WTC11 (cell line): ENCODE measurements at regions not wholly inside any gene's neighbourhood (a gene's known extent, or its start where the extent isn't known, plus 50 kb on each side); places are given as distances from the start of the nearest gene placed in this dataset.

ENCODE experiments used
- ATAC-seq: fragments of 200-7000 bp; cut with Tn5 transposase; 2 replicates; pipeline ENCODE4 v1.10.0; 2021; ENCODE audit warnings: mild to moderate bottlenecking, moderate library complexity
- CTCF ChIA-PET: fragments of 300-600 bp; sonication (Branson Sonifier 250); formaldehyde crosslinking; loops from one replicate; lab custom pipeline; 2021; ENCODE audit warnings: antibody characterized with exemption; lab: Charles Lee
- POLR2A ChIA-PET: fragments of 350-600 bp; sonication (Branson Sonifier 250); formaldehyde crosslinking; loops from one replicate; lab custom pipeline; 2021; ENCODE audit warnings: antibody characterized with exemption; lab: Charles Lee
- DNase-seq: peaks from one replicate; pipeline ENCODE4 v3.0.0; 2021; ENCODE audit warnings: low spot score
- H3K27ac Mint-ChIP-seq: 2 replicates; pipeline ENCODE4 v1.8.0; 2021; ENCODE audit warnings: mixed read lengths
- H3K27me3 Mint-ChIP-seq: 2 replicates; pipeline ENCODE4 v1.8.0; 2021; ENCODE audit warnings: low read depth, mild to moderate bottlenecking, moderate library complexity, mixed read lengths
- H3K36me3 Mint-ChIP-seq: 2 replicates; pipeline ENCODE4 v1.8.0; 2021; ENCODE audit warnings: mixed read lengths
- H3K4me1 Mint-ChIP-seq: 2 replicates; pipeline ENCODE4 v1.8.0; 2022; ENCODE audit warnings: mixed read lengths
- H3K4me3 Mint-ChIP-seq: 2 replicates; pipeline ENCODE4 v1.8.0; 2021; ENCODE audit warnings: mild to moderate bottlenecking, moderate library complexity, mixed read lengths
- H3K9me3 Mint-ChIP-seq: 2 replicates; pipeline ENCODE4 v1.8.0; 2021; ENCODE audit warnings: mixed read lengths
- E2F1 ChIP-seq: sonication (generic); formaldehyde crosslinking; IDR thresholded peaks from 2 replicates; pipeline ENCODE4 v1.8.0; 2022; ENCODE audit warnings: mild to moderate bottlenecking, missing genetic modification reagents
- EMX1 ChIP-seq: fragments of 250-450 bp; sonication (Bioruptor Pico); IDR thresholded peaks from 2 replicates; pipeline ENCODE4 v1.8.0; 2021; ENCODE audit warnings: mild to moderate bottlenecking
- ETV6 ChIP-seq: sonication (generic); formaldehyde crosslinking; IDR thresholded peaks from 2 replicates; pipeline ENCODE4 v1.8.1; 2022; ENCODE audit warnings: mild to moderate bottlenecking, missing genetic modification reagents
- FOXK1 ChIP-seq: sonication (generic); formaldehyde crosslinking; IDR thresholded peaks from 2 replicates; pipeline ENCODE4 v1.8.0; 2022; ENCODE audit warnings: mild to moderate bottlenecking, moderate library complexity, missing genetic modification reagents
- GRHL2 ChIP-seq: fragments of 250-450 bp; sonication (Bioruptor Pico); IDR thresholded peaks from 2 replicates; pipeline ENCODE4 v1.8.0; 2022; ENCODE audit warnings: mild to moderate bottlenecking, moderate library complexity; ENCODE audit not compliant: insufficient replicate concordance, severe bottlenecking
- IRF2 ChIP-seq: sonication (generic); formaldehyde crosslinking; IDR thresholded peaks from 2 replicates; pipeline ENCODE4 v1.8.0; 2022; ENCODE audit warnings: low read depth, missing genetic modification reagents, borderline replicate concordance
- JAZF1 ChIP-seq: fragments of 250-450 bp; sonication (Bioruptor Pico); IDR thresholded peaks from 2 replicates; pipeline ENCODE4 v1.9.0; 2021; ENCODE audit warnings: moderate library complexity, mild to moderate bottlenecking, inconsistent platforms
- JUN ChIP-seq: sonication (generic); formaldehyde crosslinking; IDR thresholded peaks from 2 replicates; pipeline ENCODE4 v1.8.0; 2023; ENCODE audit warnings: mild to moderate bottlenecking, missing genetic modification reagents
- PRRX2 ChIP-seq: fragments of 250-450 bp; sonication (Bioruptor Pico); IDR thresholded peaks from 2 replicates; pipeline ENCODE4 v1.8.0; 2021; ENCODE audit warnings: mild to moderate bottlenecking
- SMAD3 ChIP-seq: sonication (generic); formaldehyde crosslinking; IDR thresholded peaks from 2 replicates; pipeline ENCODE4 v1.8.0; 2022; ENCODE audit warnings: missing genetic modification reagents, mild to moderate bottlenecking, borderline replicate concordance
- SMAD4 ChIP-seq: sonication (generic); formaldehyde crosslinking; IDR thresholded peaks from 2 replicates; pipeline ENCODE4 v1.8.0; 2022; ENCODE audit warnings: mild to moderate bottlenecking, missing genetic modification reagents
- ZBTB21 ChIP-seq: sonication (generic); formaldehyde crosslinking; IDR thresholded peaks from 2 replicates; pipeline ENCODE4 v1.8.1; 2023; ENCODE audit warnings: mild to moderate bottlenecking, missing genetic modification reagents, borderline replicate concordance
- ZMAT4 ChIP-seq: fragments of 250-450 bp; sonication (Bioruptor Pico); IDR thresholded peaks from 2 replicates; pipeline ENCODE4 v1.9.0; 2021; ENCODE audit warnings: mild to moderate bottlenecking
- ZNF219 ChIP-seq: sonication (generic); formaldehyde crosslinking; IDR thresholded peaks from 2 replicates; pipeline ENCODE4 v1.8.0; 2023; ENCODE audit warnings: missing genetic modification reagents, mild to moderate bottlenecking, borderline replicate concordance
- ZNF396 ChIP-seq: fragments of 250-450 bp; sonication (Bioruptor Pico); IDR thresholded peaks from 2 replicates; pipeline ENCODE4 v1.8.0; 2021; ENCODE audit warnings: mild to moderate bottlenecking, moderate library complexity, borderline replicate concordance
- TF ChIP-seq, protein P1 (sequence below): fragments of 250-450 bp; sonication (Bioruptor Pico); IDR thresholded peaks from 2 replicates; pipeline ENCODE4 v1.8.0; 2021; ENCODE audit warnings: mild to moderate bottlenecking
- TF ChIP-seq, protein P2 (sequence below): fragments of 250-450 bp; sonication (Bioruptor Pico); IDR thresholded peaks from 2 replicates; pipeline ENCODE4 v1.9.0; 2021; ENCODE audit warnings: mild to moderate bottlenecking
- TF ChIP-seq, protein P3 (sequence below): sonication (generic); formaldehyde crosslinking; IDR thresholded peaks from 2 replicates; pipeline ENCODE4 v1.8.1; 2023; ENCODE audit warnings: mild to moderate bottlenecking, missing genetic modification reagents, moderate library complexity
- TF ChIP-seq, protein P4 (sequence below): fragments of 250-450 bp; sonication (Bioruptor Pico); conservative IDR thresholded peaks from 2 replicates; pipeline ENCODE4 v1.9.0; 2021; ENCODE audit warnings: mild to moderate bottlenecking
- TF ChIP-seq, protein P5 (sequence below): fragments of 250-450 bp; sonication (Bioruptor Pico); IDR thresholded peaks from 2 replicates; pipeline ENCODE4 v1.9.0; 2021; ENCODE audit warnings: moderate library complexity, mild to moderate bottlenecking, inconsistent platforms, borderline replicate concordance

DNA sequence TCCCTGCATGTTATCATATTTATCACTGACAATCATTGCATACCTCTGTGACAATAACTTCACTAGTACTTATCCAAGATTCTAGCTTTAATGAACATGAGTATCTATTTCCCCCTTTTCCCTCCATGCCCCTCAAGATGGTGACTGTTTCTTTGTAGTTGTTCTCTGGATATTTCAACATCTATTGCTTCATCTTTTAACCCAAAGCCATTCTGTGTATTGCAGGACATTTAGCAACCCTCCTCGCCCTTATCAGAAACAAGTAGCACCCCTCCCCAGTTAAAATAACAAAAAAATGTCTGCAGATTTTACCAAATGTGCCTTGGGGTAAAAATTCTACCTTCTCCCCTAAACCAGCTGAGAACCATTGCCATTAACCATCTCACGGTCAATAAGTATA lies 979.8 kb upstream of the MANEA start:
- TF ChIP-seq ZNF396 (CRISPR knock-in tag) (no peak), ZBTB21 (no peak), FOXK1 (CRISPR knock-in tag) (no peak), JUN (CRISPR knock-in tag) (no peak), GRHL2 (CRISPR knock-in tag) (no peak), ZMAT4 (CRISPR knock-in tag) (no peak), SMAD4 (no peak), ZNF219 (no peak)
- TF ChIP-seq, protein P1, sequence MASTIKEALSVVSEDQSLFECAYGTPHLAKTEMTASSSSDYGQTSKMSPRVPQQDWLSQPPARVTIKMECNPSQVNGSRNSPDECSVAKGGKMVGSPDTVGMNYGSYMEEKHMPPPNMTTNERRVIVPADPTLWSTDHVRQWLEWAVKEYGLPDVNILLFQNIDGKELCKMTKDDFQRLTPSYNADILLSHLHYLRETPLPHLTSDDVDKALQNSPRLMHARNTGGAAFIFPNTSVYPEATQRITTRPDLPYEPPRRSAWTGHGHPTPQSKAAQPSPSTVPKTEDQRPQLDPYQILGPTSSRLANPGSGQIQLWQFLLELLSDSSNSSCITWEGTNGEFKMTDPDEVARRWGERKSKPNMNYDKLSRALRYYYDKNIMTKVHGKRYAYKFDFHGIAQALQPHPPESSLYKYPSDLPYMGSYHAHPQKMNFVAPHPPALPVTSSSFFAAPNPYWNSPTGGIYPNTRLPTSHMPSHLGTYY: no peak
- TF ChIP-seq, protein P2, sequence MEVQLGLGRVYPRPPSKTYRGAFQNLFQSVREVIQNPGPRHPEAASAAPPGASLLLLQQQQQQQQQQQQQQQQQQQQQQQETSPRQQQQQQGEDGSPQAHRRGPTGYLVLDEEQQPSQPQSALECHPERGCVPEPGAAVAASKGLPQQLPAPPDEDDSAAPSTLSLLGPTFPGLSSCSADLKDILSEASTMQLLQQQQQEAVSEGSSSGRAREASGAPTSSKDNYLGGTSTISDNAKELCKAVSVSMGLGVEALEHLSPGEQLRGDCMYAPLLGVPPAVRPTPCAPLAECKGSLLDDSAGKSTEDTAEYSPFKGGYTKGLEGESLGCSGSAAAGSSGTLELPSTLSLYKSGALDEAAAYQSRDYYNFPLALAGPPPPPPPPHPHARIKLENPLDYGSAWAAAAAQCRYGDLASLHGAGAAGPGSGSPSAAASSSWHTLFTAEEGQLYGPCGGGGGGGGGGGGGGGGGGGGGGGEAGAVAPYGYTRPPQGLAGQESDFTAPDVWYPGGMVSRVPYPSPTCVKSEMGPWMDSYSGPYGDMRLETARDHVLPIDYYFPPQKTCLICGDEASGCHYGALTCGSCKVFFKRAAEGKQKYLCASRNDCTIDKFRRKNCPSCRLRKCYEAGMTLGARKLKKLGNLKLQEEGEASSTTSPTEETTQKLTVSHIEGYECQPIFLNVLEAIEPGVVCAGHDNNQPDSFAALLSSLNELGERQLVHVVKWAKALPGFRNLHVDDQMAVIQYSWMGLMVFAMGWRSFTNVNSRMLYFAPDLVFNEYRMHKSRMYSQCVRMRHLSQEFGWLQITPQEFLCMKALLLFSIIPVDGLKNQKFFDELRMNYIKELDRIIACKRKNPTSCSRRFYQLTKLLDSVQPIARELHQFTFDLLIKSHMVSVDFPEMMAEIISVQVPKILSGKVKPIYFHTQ (CRISPR knock-in tag): no peak
- Mint-ChIP-seq H3K27me3 (no peaks in the 10 kb centered on the region), H3K9me3 (peaks cover 3% of the 10 kb centered on the region; the same call in 1 of the 2 replicates), H3K27ac (no peak overlapping the region), H3K36me3 (no peaks in the 10 kb centered on the region), H3K4me1 (no peaks in the 10 kb centered on the region), H3K4me3 (no peak overlapping the region)
- ChIA-PET CTCF (no interaction called here), POLR2A (no interaction called here)
- DNase-seq: no peak
- no peak for ATAC-seq

GRCh38 chr6:94590416-94590815 lies 986.9 kb upstream of the MANEA start:
- ATAC-seq (no peak), DNase-seq (no peak)
- no peak overlapping the region for H3K27ac Mint-ChIP-seq
- H3K9me3 Mint-ChIP-seq: no peaks in the 10 kb centered on the region
- no peaks in the 10 kb centered on the region for H3K4me1 Mint-ChIP-seq
- CTCF ChIA-PET: no interaction called here
- no peak overlapping the region for H3K4me3 Mint-ChIP-seq
- TF ChIP-seq ETV6 (CRISPR knock-in tag) (no peak), JAZF1 (CRISPR knock-in tag) (no peak)
- POLR2A ChIA-PET: no interaction called here
- no peaks in the 10 kb centered on the region for H3K27me3 Mint-ChIP-seq
- no peaks in the 10 kb centered on the region for H3K36me3 Mint-ChIP-seq

- Mint-ChIP-seq H3K4me1 (no peaks in the 10 kb centered on the region), H3K27me3 (no peaks in the 10 kb centered on the region), H3K36me3 (no peaks in the 10 kb centered on the region), H3K4me3 (no peak overlapping the region), H3K9me3 (no peaks in the 10 kb centered on the region), H3K27ac (no peak overlapping the region)
- POLR2A ChIA-PET: no interaction called here
- ATAC-seq (no peak), DNase-seq (no peak)
- CTCF ChIA-PET: no interaction called here
- TF ChIP-seq, protein P3, sequence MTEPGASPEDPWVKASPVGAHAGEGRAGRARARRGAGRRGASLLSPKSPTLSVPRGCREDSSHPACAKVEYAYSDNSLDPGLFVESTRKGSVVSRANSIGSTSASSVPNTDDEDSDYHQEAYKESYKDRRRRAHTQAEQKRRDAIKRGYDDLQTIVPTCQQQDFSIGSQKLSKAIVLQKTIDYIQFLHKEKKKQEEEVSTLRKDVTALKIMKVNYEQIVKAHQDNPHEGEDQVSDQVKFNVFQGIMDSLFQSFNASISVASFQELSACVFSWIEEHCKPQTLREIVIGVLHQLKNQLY: no peak
- TF ChIP-seq, protein P4, sequence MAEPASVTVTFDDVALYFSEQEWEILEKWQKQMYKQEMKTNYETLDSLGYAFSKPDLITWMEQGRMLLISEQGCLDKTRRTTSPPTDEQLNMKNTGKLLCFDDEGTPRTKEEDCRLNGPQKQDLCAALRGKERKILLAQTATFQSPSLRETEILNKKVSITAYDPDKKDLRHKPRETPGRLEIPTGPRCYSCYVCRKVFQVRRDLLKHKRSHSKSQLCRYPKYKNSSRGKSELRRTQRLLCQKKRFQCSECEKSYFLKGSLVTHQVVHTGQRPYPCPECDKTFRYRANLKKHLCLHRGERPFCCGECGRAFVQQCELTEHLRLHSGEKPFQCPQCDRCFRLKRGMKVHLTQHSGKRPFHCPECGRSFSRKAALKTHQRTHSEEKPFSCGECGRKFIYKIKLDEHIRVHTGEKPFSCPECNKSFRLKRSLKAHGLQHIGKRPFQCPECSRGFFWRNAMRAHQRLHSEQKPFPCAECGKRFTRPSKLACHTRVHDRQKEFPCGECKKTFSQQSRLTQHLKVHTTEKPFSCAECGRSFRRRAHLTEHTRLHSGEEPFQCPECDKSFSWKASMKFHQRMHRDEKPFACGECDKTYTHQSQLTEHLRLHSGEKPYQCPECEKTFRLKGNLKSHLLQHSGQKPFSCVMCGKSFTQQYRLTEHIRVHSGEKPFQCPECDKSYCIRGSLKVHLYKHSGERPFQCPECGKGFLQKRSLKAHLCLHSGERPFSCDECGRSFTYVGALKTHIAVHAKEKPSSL (CRISPR knock-in tag): no peak
- TF ChIP-seq E2F1 (no peak), SMAD3 (CRISPR knock-in tag) (no peak), EMX1 (CRISPR knock-in tag) (no peak), PRRX2 (CRISPR knock-in tag) (no peak), IRF2 (CRISPR knock-in tag) (no peak), ZNF396 (CRISPR knock-in tag) (no peak)
- TF ChIP-seq, protein P5, sequence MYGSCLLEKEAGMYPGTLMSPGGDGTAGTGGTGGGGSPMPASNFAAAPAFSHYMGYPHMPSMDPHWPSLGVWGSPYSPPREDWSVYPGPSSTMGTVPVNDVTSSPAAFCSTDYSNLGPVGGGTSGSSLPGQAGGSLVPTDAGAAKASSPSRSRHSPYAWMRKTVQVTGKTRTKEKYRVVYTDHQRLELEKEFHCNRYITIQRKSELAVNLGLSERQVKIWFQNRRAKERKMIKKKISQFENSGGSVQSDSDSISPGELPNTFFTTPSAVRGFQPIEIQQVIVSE (CRISPR knock-in tag): no peak
These were observed 989.0 kb upstream of the MANEA start for GRCh38 chr6:94588301-94588700.
